Neuron (in vitro differentiated cells): ENCODE measurements at regions not wholly inside any gene's neighbourhood (a gene's known extent, or its start where the extent isn't known, plus 50 kb on each side); places are given as distances from the start of the nearest gene placed in this dataset.

Experiments used
- H2AFZ ChIP-seq: one replicate; pipeline ENCODE4 v1.6.1; 2013; ENCODE audit warnings: low read depth, mild to moderate bottlenecking, inconsistent platforms, low read length, moderate library complexity
- H3K27me3 ChIP-seq: one replicate; pipeline ENCODE4 v1.6.1; 2013; ENCODE audit warnings: low read length; ENCODE audit not compliant: insufficient read depth
- H3K36me3 ChIP-seq: one replicate; pipeline ENCODE4 v1.6.1; 2013; ENCODE audit warnings: low read length; ENCODE audit not compliant: insufficient read depth
- H3K4me1 ChIP-seq: one replicate; pipeline ENCODE4 v1.6.1; 2013; ENCODE audit warnings: low read length; ENCODE audit not compliant: insufficient read depth
- H3K4me3 ChIP-seq: 2 replicates; pipeline ENCODE4 v1.5.1; 2013; ENCODE audit warnings: mild to moderate bottlenecking, low read length, moderate library complexity
- H3K9me3 ChIP-seq: one replicate; pipeline ENCODE4 v1.6.1; 2013; ENCODE audit warnings: low read length

GRCh38 chr5:124454081-124454480, 292.4 kb downstream of the ZNF608 start:
- Histone ChIP-seq H3K9me3 (no peaks in the 10 kb centered on the region), H3K27me3 (no peaks in the 10 kb centered on the region), H3K4me3 (no peak overlapping the region), H3K4me1 (peaks cover 49% of the 10 kb centered on the region), H3K36me3 (no peaks in the 10 kb centered on the region), H2AFZ (no peak overlapping the region)

DNA sequence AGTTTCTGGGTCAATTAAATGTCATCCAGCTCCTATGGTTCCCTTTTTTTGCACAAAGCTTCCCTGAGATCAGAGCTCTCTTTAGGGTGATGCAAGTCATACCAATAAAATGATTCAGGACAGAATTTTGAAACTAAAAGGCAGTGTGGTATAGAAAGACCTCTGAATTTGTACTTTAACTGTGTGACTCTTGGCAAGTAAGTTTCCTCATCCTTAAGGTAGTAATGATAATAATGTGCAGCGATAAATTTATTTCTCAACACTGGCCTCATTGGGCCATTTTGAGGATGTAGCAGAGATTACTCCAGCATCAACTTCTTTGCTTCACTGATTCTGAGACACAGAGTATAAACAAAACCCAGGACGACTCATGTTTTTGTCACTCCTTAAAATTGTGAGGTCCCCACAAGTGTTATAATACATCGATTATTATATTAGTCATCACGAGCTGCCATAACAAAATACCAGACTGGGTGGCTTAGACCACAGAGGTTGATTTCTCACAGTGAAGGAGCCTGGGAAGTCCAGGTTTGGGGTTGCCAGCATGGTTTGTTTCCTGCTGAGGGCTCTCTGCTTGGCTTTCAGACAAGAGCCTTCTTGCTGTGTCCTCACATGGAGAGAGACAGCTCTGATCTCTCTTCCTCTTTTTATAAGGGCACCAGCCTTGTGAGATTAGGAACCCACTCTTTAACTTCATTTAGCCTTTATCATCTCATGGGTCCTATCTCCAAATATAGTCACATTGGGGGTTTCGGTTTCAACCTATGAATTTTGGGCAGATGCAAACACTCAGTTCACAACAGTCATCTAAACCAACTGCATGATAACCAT, 293.0 kb downstream of the ZNF608 start:
- Histone ChIP-seq H3K9me3 (no peaks in the 10 kb centered on the region), H3K27me3 (no peaks in the 10 kb centered on the region), H3K4me3 (no peak overlapping the region), H2AFZ (no peak overlapping the region), H3K36me3 (no peaks in the 10 kb centered on the region), H3K4me1 (peaks cover 47% of the 10 kb centered on the region)

DNA sequence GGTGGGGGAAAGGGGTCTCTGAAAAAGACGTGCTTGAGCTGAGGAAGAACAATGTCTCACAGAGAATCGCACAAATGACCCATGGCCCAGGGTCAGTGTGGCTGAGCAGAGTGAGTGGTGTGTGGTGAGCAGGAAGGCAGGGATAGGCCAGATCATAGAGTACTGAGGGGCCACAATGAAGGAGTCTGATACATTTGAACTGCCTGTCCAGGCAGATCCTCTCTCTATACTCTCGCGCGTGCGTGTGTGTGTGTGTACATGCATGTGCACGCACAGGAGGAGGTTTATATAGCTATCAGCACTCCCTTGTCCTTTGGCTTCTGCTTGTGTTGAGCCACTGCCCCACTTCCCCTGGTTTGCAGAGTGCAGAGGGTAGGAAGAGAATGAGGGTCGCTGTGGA, 294.0 kb downstream of the ZNF608 start:
- no peak overlapping the region for H2AFZ ChIP-seq
- no peaks in the 10 kb centered on the region for H3K9me3 ChIP-seq
- H3K36me3 ChIP-seq = no peaks in the 10 kb centered on the region
- no peaks in the 10 kb centered on the region for H3K27me3 ChIP-seq
- H3K4me3 ChIP-seq = no peak overlapping the region
- peaks cover 42% of the 10 kb centered on the region for H3K4me1 ChIP-seq

- Histone ChIP-seq H3K9me3 (no peaks in the 10 kb centered on the region), H3K4me1 (peaks cover 42% of the 10 kb centered on the region), H2AFZ (no peak overlapping the region), H3K36me3 (no peaks in the 10 kb centered on the region), H3K27me3 (no peaks in the 10 kb centered on the region), H3K4me3 (no peak overlapping the region)
These were observed 294.6 kb downstream of the ZNF608 start for GRCh38 chr5:124451721-124452383.

- peaks cover 56% of the 10 kb centered on the region for H3K4me1 ChIP-seq
These were observed 300.3 kb downstream of the ZNF608 start for GRCh38 chr5:124446120-124446519.

GRCh38 chr5:124445070-124445619, 301.3 kb downstream of the ZNF608 start:
- H3K4me1 ChIP-seq = peaks cover 55% of the 10 kb centered on the region
- H3K36me3 ChIP-seq = no peaks in the 10 kb centered on the region
- no peak overlapping the region for H2AFZ ChIP-seq
- H3K9me3 ChIP-seq = no peaks in the 10 kb centered on the region
- H3K4me3 ChIP-seq = no peak overlapping the region
- H3K27me3 ChIP-seq = no peaks in the 10 kb centered on the region

More at GRCh38 chr5:124446120-124446519, 300.3 kb downstream of the ZNF608 start:
- no peak overlapping the region for H3K4me3 ChIP-seq
- H3K36me3 ChIP-seq = no peaks in the 10 kb centered on the region
- no peak overlapping the region for H2AFZ ChIP-seq
- no peaks in the 10 kb centered on the region for H3K27me3 ChIP-seq
- H3K9me3 ChIP-seq = no peaks in the 10 kb centered on the region

DNA sequence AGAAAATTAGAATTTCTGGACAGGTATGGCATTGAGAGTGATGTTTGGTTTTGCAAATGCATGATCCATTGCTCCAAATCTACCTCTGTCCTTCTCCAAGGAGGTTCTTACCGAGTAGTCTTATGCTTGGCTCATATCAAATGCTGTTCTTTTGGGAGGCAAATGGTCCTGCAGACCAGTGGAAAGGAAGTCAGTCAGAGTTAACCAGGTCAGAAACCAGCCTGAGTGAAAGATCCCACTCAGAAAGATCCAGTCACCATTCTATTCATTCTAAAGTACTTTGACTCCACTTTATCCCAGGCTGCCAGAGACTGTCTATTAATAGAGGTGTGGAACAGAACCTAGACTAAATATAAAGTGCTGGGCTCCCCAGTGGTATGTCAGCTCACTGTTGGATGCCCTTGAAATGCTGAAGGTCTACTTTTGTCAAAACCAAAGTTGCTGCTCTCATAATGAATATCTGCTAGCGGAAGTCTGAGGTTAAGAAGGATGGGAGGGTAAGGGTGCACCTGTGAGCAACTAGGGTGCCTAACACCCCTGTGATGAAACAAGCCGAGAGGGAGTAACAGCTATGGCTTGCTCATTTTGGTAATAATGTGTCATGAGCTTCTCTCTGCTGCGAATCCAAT, 302.2 kb downstream of the ZNF608 start:
- Histone ChIP-seq H3K9me3 (no peaks in the 10 kb centered on the region), H3K36me3 (no peaks in the 10 kb centered on the region), H3K4me3 (no peak overlapping the region), H3K27me3 (no peaks in the 10 kb centered on the region), H3K4me1 (peaks cover 56% of the 10 kb centered on the region), H2AFZ (no peak overlapping the region)

DNA sequence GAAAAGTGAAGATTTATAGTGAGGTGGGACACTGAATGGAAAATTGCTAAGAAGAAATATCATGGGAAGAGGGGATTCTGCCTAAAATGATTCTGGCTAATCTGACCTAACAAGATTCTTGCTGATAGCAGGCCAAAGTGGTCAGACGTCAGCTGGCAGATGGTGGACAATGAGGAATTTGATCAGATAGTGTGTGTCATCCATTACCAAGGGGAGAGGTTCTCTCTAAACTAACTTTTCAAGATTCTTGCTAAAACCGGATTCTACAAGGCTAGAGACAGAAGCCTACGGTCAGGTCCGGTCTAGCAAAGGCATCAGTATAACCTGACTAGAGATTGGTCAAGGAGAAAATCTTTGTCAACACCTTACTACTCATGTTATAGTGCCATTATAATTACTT, 306.0 kb downstream of the ZNF608 start:
- H3K4me3 ChIP-seq = no peak overlapping the region
- H3K36me3 ChIP-seq = no peaks in the 10 kb centered on the region
- no peaks in the 10 kb centered on the region for H3K27me3 ChIP-seq
- H2AFZ ChIP-seq = no peak overlapping the region
- H3K9me3 ChIP-seq = no peaks in the 10 kb centered on the region
- H3K4me1 ChIP-seq = peaks cover 47% of the 10 kb centered on the region

- H3K36me3 ChIP-seq = no peaks in the 10 kb centered on the region
- H2AFZ ChIP-seq = no peak overlapping the region
- no peak overlapping the region for H3K4me3 ChIP-seq
- peaks cover 2% of the 10 kb centered on the region for H3K9me3 ChIP-seq
- no peaks in the 10 kb centered on the region for H3K27me3 ChIP-seq
- peaks cover 45% of the 10 kb centered on the region for H3K4me1 ChIP-seq
These were observed 306.8 kb downstream of the ZNF608 start for GRCh38 chr5:124439609-124440008.

GRCh38 chr5:124438903-124439281, 307.5 kb downstream of the ZNF608 start:
- Histone ChIP-seq H3K9me3 (peaks cover 2% of the 10 kb centered on the region), H3K4me3 (no peak overlapping the region), H2AFZ (peak overlapping the region; percentile 29), H3K27me3 (no peaks in the 10 kb centered on the region), H3K36me3 (no peaks in the 10 kb centered on the region), H3K4me1 (peaks cover 45% of the 10 kb centered on the region)

GRCh38 chr5:124438026-124438902, 308.2 kb downstream of the ZNF608 start:
- peak overlapping the region; percentile 29 for H2AFZ ChIP-seq
- H3K4me1 ChIP-seq = peaks cover 42% of the 10 kb centered on the region
- H3K4me3 ChIP-seq = no peak overlapping the region
- H3K9me3 ChIP-seq = peaks cover 2% of the 10 kb centered on the region
- no peaks in the 10 kb centered on the region for H3K27me3 ChIP-seq
- no peaks in the 10 kb centered on the region for H3K36me3 ChIP-seq

DNA sequence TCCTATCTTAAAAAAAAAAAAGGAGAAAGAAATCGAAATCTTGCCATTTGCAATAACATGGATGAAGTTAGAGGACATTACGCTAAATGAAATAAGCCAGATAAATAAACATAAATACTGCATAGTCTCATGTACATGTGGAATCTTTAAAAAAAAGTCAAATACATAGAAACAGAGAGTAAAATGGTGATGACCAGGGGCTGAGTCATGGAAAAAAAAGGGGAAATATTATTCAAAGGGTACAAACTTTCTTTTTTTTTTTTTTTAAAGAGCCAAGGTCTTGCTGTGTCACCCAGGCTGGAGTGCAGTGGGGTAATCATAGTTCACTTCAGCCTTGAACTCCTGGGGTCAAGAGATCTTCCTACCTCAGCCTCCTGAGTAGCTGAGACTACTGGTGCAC, 310.1 kb downstream of the ZNF608 start:
- Histone ChIP-seq H3K4me1 (peaks cover 22% of the 10 kb centered on the region), H3K4me3 (no peak overlapping the region), H3K27me3 (no peaks in the 10 kb centered on the region), H2AFZ (no peak overlapping the region), H3K9me3 (peaks cover 2% of the 10 kb centered on the region), H3K36me3 (no peaks in the 10 kb centered on the region)
